H1 (cell line): ENCODE measurements at regions not wholly inside any gene's neighbourhood (a gene's known extent, or its start where the extent isn't known, plus 50 kb on each side); places are given as distances from the start of the nearest gene placed in this dataset.

Source experiments
- CBX5 ChIP-seq: fragments of 300-800, 300-1000 bp; sonication (generic); IDR thresholded peaks from 2 replicates; pipeline ENCODE4 v1.7.1; 2016; ENCODE audit warnings: antibody characterized with exemption, low read length, low read depth
- CBX8 ChIP-seq: fragments of 300-800, 300-1000 bp; sonication (generic); IDR thresholded peaks from 2 replicates; pipeline ENCODE4 v1.7.1; 2016; ENCODE audit warnings: low read depth, low read length, borderline replicate concordance
- CHD7 ChIP-seq: fragments of 300-600 bp; sonication (generic); IDR thresholded peaks from 2 replicates; pipeline ENCODE4 v1.7.1; 2012; ENCODE audit warnings: low read length, moderate library complexity, mild to moderate bottlenecking, inconsistent platforms; ENCODE audit not compliant: insufficient replicate concordance
- HDAC6 ChIP-seq: IDR thresholded peaks from one replicate; pipeline ENCODE4 v1.7.1; 2012; ENCODE audit warnings: low read depth, mild to moderate bottlenecking, inconsistent platforms, low read length, moderate library complexity
- TF ChIP-seq, protein P1 (sequence below), 3 experiments: IDR thresholded peaks; 1 replicate in 2 of 3; 2 replicates in 1 of 3; pipeline versions ENCODE4 v1.5.1 to v1.6.1; 2011; ENCODE audit warnings: low read length in 3 of 3, mild to moderate bottlenecking in 3 of 3, inconsistent platforms in 2 of 3, low read depth in 1 of 3, moderate library complexity in 1 of 3; ENCODE audit not compliant: insufficient read depth in 1 of 3; ENCODE audit errors: control extremely low read depth in 1 of 3

- no peak for TF ChIP-seq CHD7
- no peak for TF ChIP-seq CBX8
- TF ChIP-seq, protein P1, sequence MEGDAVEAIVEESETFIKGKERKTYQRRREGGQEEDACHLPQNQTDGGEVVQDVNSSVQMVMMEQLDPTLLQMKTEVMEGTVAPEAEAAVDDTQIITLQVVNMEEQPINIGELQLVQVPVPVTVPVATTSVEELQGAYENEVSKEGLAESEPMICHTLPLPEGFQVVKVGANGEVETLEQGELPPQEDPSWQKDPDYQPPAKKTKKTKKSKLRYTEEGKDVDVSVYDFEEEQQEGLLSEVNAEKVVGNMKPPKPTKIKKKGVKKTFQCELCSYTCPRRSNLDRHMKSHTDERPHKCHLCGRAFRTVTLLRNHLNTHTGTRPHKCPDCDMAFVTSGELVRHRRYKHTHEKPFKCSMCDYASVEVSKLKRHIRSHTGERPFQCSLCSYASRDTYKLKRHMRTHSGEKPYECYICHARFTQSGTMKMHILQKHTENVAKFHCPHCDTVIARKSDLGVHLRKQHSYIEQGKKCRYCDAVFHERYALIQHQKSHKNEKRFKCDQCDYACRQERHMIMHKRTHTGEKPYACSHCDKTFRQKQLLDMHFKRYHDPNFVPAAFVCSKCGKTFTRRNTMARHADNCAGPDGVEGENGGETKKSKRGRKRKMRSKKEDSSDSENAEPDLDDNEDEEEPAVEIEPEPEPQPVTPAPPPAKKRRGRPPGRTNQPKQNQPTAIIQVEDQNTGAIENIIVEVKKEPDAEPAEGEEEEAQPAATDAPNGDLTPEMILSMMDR (IDR thresholded peaks at IDR 0.05; ENCODE audit: control extremely low read depth in 1 of 3, insufficient read depth in 1 of 3, low read depth in 1 of 3, low read length in 3 of 3): no peak
- no peak for TF ChIP-seq HDAC6
- no peak for TF ChIP-seq CBX5
Measured at GRCh38 chr10:53650794-53651193, 878.2 kb upstream of the MBL2 start (continued).
